Head of caudate nucleus (tissue), 42 donors: ENCODE measurements at regions not wholly inside any gene's neighbourhood (a gene's known extent, or its start where the extent isn't known, plus 50 kb on each side); places are given as distances from the start of the nearest gene placed in this dataset.

Source experiments
- DNase-seq, 42 donors: peaks; one replicate each; pipeline versions ENCODE4 v3.0.0 to v3.0.0-alpha.2; 2020 to 2021; ENCODE audit warnings: mixed read lengths in 7 of 42
- intact Hi-C: fragments of 100-400 bp; cut with DNase I; formaldehyde crosslinking; loops from one replicate; pipeline ENCODE4 v1.15.0; 2022

DNA sequence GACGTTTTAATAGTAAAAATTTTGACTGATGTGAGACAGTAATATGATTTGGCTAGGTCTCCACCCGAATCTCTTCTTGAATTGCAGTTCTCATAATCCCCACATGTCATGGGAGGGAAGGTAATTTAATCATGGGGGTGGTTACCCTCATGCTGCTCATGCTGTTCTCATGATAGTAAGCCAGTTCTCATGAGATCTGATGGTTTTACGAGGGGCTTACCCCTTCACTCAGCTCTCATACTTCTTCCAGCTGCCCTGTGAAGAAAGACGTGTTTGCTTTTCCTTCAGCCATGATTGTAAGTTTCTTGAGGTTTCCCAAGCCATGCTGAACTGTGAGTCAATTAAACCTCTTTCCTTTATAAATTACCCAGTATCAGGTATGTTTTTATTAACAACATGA, 327.0 kb upstream of the CDH7 start:
- intact Hi-C loops: no loop called here
- no peak for DNase-seq

DNA sequence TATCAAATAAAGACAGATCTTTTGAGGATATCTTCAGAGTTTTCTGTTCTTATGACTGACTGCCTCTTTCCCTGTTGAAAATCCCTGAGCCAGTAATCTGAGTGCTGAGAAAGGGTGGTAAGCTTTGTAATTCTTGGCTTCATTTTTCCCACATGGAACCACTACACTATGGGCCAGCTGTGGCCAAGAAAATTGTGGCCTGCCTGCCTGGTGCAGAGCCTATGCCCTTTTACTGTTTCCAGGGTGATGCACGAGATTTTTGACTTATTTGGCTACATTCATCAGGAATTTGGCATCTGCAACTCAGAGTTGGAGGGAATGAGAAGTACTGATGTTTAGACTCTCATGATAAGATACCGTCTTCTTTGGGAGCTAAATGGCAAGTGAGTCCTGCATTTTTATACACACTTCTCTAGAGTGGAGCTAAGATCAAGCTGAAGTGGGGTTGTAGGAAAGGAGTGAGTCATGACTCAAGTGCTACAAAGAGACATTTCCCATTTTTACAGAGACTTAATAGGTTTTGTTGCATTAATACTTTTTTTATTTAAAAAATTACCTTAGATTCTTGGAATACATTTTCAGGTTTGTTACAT, 328.2 kb upstream of the CDH7 start:
- intact Hi-C loops: no loop called here
- DNase-seq: no peak

DNA sequence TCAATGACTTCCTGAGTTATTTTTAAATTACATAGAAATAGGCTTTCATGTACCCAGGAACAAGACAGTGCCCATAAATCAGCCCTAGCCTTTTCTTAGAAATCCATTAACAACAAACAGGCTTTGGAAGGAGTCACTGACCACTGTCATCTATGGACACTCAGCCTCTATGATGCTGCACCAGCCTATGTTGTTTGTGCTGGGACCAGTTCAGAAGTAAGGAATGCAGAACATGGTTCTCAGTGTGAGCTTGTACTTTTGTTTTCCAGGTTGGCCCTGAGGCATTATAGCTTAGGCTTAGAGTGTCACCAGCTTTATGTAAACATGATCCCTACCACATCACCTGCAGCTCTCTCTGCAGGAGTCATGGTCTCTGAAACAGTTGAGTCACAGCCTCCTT, 335.7 kb upstream of the CDH7 start:
- DNase-seq: no peak
- intact Hi-C loops: no loop called here

DNA sequence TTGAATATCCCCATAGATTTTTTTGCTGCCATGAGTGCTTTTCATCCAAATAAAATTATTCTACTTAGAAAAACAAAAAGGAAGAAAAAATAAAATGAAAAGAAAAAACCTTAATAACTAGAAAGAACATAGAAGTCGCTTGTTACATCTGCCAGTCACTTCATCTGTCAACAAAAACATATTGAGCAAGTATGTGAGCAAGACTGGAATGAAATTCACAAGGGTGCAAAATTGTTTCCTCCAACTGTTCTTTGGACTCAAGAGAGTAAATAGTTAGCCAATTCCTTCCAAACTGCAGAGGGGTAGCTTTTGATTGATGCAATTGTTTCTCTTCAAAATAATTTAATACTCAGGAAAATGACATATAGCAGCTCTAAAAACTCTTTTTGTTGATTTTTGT, 336.3 kb upstream of the CDH7 start:
- DNase-seq: no peak
- intact Hi-C loops: no loop called here

DNA sequence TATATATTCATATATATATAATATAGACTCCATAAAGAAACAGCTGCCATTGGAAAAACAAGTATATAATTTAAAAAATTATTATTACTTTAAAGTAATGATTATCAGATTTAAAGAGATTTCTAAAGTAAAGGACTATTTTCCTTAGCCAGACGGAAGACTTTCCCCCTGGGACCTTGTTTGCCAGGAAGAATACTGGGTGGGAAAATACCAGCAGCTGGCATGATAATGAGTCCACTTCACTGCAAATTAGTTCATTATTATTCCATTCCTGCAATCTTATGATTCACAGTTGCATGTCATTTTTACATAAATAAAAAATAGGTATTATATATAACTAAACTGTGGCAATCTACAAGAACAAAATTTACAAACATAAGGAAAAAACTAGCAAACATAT, 339.8 kb upstream of the CDH7 start:
- no peak for DNase-seq
- intact Hi-C loops: no loop called here

DNA sequence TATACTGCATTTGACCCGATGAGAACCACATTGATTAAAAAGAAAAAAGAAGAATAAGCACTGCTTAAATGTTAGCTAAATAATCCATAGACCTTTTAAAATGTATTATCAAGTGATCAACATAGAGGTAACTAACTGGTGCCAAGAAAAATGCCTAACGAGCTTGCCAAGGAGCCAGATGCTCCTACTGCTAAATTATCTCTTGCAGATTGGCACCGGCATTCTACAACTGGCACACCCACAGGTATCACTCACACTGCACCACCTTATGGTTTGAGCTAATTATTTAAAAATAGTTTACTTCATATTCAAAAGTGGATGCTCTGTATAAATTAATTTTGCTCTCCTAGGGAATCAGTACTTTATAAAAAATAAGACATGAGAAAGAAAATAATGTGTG, 341.6 kb upstream of the CDH7 start:
- intact Hi-C loops: no loop called here
- peak in 18 of 42 donors; percentile 1 to 68 (median 20) for DNase-seq

DNA sequence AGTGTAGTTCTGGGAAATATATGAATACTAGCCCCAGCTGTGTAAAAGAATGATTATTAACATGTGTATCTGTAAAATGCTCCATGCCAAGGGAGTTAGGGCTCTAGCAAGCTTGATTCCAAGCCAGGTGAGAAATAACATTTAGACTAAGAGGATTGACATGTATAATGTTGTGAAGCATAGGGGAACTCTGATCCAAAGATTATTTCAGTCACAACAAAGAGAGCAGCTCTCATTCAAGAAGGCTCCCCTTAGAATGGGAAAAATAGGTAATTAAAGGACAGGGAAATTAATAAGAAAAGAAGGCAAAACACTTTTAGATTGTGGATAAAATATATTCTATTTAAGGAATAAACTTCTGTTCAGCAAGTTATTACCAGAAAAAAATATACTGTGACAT, 347.3 kb upstream of the CDH7 start:
- no peak for DNase-seq
- intact Hi-C loops: no loop called here

DNA sequence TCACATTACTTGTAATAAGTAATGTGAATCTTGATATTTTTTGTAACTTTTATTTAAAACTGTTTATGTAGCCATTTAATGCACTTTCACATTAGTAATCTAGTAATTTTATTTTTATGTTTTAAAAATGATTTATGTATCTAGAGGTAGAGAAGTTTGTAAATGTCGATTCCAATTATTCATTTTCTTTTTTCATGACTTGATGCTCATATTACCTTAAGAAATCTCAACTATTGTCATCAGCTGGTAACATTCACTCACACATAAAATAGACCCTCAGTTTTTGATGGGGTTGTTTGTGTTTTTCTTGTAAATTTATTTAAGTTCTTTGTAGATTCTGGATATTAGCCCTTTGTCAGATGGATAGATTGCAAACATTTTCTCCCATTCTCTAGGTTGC, 351.7 kb upstream of the CDH7 start:
- DNase-seq: no peak
- intact Hi-C loops: no loop called here

DNA sequence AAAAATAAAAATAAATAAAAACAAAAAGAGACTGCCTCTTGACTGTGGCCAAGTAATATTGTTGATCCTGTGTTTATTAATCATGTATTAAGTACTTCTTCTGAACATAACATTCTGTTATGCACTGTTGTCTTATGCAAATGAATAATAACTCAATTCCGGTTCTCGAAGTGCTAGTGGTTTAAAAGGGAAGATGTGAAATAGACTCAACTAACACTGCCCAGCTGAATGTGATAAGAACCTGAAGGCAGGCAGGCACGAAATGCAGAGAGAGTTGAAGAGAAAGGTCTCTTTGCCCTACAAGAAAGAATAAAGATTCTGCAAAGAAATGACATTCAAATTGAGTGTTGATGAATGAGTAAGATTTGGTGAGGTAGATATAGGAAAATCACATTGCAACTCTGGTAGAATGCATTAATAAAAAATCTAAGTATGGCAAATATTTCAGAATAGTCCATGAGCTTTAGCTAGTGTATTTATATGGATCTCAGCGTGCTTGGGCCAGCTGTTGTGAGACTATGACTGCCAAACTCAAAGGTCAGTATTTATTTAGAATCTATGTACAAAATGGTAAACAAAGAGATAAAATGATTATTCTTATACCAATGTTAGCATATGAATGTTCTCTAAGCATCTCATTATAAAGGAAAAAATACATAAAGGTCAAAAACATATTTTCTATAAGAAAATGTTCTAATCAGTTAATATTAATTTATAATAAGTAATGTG, 352.3 kb upstream of the CDH7 start:
- DNase-seq: no peak
- intact Hi-C loops: no loop called here

DNA sequence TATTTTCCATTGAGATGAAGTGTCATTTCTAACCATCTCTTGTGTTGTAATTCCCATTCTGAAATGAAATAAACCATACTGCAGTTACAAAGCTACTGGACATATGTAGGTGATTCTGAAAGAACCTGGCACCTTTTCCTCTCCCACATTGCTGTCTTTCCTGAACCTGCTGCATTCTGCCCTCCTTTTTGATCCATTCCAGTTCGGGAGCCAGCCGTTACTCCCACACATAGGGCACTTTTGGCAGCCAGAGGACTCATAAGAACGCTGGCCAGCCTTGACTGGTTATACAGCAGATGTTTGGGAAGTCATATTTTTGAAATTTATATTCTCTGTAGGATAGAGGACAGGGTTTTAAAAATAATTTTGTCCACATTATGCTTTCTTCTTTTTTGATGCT, 369.8 kb upstream of the CDH7 start:
- intact Hi-C loops: no loop called here
- DNase-seq: no peak

DNA sequence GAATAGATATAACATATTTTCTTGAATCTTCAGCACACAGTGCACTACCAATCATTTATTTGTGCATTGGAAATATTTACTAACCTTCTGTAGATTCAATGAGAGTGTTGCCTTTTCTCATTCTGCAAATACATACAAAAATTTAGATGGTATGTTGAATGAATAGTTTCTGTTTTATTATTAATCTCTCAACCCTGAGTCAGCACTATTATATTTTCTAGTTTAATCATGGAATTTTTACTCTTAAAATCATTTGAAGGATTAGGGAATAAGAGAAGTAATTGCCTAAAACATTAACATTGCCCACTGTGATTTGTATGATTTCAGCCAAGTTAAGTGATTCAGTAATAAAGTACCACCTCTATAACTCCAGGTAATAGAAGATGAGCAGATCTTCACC, 370.2 kb upstream of the CDH7 start:
- no peak for DNase-seq
- intact Hi-C loops: no loop called here

DNA sequence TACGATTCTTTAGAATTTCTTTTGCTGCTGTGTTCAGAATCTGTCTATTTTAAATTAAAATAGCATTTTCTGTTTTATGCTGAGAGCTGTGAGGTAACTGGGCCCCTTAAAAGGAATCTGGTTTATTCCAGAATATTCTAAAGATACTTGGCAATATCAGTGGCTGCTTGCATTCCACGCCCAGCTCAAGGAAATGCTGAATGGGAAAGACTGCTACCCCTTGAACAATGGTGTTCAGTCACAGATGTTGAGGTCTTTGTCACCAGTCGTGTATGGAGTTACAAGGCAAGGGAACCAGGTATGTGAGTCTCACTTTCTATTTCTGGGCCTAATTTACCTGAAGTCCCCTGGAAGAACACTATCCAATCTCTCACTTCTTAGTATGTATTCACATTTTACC, 377.9 kb upstream of the CDH7 start:
- no peak for DNase-seq
- intact Hi-C loops: no loop called here

DNA sequence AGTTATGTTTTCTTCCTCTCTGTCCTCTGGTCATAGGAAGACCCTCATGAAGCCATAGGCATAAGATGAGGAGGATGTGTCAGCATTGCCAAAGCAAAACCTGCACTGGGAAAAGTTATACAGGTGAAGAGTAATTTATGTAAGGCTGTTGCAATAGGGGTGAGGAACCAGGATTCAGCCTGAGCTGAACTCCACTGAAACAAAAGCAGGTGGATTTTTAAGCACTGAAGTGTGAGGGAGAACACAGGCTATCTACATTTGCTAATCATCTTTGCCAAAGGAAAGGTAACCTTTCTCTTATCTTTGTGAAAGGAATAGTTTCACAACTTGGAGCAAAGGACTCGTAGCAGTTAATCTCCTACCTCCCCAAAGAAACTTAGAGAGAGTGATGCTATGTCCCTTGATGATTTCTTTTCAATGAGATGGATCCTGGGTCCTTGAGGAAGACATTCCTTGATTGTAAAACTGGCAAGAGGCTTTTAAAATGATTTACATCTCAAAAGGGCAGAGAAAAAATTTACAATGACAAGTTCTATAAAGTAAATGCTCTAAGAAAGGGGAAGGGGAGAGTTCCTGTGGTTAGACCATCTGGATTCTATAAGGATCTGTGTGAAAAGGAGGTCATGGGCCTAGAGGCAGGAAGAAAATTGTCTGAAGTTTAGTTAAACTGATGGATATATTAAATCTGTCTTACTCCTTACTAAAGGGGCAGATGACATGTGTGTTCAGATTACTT, 385.4 kb upstream of the CDH7 start:
- intact Hi-C loops: no loop called here
- no peak for DNase-seq

DNA sequence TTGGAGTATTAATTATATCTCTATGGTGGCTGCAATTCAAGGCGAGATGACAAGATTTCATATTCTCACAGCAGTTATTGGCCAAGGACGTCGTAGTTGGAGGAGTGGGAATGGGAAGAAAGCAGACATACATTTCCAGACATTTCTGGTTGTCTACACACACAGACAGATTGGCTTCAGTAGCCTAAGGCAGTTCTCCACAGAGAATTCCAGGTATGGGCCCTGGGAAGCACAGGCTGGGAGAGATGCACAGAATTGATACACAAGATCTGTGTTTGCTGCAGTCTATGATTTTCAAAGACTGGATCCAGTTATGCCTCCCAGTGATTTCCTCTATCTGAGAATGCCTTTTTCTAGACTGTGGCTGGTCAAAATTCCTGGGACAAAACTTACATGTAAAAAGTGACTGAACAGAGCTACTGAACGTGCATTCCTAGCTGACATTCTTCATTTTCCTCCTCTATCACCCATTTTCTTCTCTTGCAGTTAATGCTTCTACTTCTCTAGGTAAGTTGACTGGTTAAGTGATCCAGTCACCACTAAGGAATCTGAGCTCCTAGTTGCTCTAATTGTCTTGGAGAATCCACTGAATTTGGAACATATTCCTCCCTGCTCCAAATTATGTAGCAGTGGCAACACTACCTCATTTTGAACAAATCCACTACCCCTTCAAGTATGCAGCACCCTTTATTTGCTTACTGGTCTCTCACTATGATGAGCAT, 386.7 kb upstream of the CDH7 start:
- intact Hi-C loops: no loop called here
- no peak for DNase-seq

DNA sequence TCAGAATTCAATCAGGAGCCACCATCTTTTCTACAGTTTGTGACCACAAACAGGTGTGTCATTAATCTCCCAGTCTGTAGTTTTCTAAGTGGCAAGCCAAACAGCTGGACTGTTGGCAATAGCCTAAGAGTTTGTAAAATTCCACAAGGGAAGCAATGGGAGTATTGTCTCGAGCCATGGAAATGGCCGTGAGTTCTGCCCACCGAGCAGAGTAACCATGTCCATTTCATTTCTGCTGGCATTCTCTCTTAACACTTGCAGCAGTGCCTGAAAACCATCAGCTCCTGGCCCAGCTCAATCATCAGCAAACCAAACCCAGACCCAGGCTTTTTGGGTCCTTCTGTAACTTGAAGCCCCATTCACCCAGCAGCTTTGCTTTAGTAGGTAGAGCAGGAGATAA, 387.8 kb upstream of the CDH7 start:
- intact Hi-C loops: no loop called here

DNA sequence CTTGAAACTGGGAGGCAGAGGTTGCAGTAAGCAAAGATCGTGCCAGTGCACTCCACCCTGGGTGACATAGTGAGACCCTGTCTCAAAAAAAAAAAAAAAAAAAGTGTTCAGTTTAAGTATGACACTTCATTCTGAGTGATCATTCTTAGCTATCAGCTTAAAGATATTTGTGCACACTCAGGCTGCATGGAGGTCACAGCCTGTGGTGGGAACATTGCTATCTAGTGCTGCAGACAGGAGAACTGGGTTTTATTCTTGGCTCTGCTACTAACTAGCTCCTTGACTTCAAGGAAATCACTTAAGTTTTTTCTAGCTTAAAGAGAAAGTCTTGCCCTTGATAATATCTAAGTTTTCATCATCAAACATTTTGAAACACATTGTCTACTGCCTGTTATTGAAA, 391.3 kb upstream of the CDH7 start:
- no peak for DNase-seq
- intact Hi-C loops: no loop called here

More for the DNA sequence above, 387.8 kb upstream of the CDH7 start:
- DNase-seq: no peak

DNA sequence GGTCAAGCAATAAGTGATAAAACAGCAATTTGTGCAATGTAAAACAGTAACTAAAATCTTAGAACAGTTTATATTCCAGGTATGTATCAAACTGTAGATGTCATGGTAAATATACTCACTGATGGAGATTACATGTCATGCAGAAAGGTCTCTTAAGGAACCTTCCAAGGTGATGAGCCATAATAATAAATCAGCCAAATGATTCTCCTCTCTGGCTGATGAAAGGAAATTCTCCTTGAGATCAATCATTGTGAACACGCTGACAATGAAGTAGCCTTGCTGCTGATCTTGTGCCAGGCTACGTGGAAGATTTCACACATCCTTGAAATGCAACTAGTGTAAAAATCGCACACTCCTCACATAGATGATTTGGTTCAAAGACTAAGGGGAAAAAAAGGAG, 392.5 kb upstream of the CDH7 start:
- DNase-seq: no peak
- intact Hi-C loops: no loop called here

DNA sequence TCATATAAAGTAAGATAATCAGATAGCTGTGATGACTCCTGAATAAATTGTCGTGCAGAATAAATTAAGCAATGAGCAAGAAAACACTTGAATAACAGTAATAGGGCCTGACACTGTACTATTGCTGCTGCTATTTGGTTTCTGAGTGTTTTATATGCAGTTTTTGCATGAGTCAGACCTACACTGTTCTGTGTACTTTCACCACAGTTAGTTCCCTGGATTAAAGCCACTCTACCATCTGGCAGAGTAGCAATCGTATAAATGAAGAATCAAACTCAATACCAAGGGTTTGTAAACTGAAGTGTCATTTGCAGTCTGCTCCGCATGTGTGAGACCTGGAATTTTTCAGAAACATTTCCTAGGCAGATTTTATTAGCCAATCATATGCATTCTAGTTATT, 398.6 kb upstream of the CDH7 start:
- no peak for DNase-seq
- intact Hi-C loops: no loop called here

DNA sequence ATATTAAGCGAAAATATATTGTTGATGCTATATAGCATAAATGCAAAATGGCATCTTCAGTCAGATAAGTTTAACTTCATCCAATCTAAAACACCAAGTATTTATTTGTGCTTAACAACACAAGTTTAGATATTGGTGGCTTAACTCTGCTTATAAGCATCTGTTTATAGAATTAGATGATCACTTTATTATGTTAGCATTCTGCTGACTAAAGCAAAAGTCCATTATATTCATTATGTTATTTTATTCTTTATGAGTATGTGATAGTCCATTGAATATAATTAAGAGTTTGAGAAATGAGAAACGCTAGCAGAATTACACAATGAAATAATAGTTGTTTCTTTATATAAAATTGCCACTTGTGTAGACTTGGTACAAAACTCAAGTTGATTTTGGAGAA, 401.2 kb upstream of the CDH7 start:
- no peak for DNase-seq
- intact Hi-C loops: no loop called here

DNA sequence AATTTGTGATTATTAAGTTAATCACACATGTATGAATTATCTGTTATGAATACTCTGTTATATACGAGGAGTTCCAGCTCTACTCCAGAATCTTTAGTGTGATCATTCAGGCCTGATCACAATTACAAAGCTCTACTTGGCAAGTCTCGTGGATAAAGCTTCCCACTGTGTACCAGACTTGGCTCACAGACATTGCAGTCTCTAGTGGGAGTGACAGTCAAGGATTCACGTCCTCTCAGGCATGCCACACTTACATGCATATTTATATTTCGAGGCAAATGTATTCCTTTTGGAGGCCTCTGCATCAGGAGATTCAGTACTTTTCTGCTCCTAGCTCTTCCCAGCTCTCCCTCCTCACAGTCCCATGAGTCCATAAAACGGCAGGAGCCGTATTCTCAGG, 403.4 kb upstream of the CDH7 start:
- intact Hi-C loops: no loop called here
- no peak for DNase-seq
